Amniotic epithelial cell (primary cell): ENCODE measurements at regions not wholly inside any gene's neighbourhood (a gene's known extent, or its start where the extent isn't known, plus 50 kb on each side); places are given as distances from the start of the nearest gene placed in this dataset.

Experiments used
- DNase-seq: peaks from one replicate; pipeline ENCODE4 v3.0.0-alpha.2; 2010; ENCODE audit warnings: low read depth

DNA sequence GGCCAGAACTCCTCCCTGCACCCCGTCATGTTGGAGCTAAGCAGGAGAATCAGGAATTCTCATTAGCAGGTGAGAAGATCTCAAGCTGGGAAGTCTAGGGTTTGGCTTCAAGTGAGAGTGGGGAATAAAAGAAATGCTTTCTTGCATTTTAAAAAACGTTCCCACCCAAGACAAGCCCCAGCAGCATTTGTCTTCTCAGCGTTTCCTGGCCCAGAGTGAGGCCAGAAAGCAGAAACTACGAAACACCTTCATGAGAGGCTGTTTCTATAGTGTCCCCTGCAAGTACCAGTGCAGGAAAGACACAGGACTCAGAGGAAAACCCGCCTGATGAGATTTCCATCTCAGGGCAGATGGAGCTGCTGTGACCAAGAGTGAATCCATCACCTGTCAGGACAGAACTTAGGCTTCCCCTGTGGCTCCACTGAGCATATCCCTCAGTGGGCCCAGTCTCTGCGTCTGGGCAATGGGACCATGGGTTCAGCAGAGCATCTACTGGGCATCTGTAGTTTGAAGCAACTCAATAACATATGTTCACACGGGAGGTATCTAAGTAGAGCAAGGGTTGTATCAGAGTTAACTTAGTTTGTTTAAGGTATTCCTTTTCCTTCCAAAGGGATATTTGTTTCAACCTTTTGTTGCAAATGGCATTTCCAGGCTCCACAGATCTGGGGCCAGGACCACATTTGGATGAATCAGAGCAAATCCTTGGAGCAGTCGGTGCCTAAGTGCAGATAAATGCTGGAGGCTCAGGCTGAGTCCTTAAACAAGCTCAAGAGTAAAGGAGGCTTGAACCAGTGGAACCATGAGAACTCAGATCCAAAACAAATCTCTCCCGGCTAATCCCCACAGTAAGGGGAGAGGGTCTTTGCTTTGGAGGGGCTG is 548.3 kb downstream of the MIAT start:
- peak; percentile 62 for DNase-seq

DNA sequence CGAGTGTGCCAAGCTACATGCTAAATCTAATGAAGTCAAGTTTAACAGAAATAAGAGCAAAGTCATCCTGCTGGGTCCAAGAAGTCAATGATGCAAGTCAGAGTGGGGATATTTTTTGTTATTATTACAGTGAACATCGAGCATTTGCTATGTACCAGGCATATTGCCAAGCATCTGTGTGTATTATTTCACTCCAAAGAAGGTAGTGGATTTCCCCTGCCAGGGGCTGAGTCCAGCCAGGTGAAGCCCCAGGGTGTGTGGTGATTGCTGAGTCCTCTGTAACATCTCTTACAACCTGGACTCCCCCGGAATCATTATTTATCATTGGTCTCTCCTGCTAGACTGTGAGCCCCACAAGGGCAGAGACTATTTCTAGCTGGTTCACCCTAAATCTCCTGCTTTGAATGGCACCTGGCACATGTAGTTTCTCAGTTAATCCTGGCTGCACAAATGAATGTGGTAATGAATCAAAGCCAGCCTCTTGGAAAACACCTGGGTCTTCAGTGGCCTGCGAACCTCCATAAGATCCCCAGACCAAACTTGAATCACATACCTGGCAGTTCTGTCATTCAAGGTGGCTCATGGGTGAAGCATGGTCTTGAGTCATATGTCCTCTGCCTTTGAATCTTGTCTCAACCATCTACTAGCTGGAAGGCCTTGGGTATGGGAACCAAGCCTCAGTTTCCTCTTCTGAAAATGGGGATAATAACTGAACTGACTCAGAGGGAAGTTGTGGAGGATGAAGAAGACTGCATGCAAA is 549.2 kb downstream of the MIAT start:
- peak; percentile 56 for DNase-seq

DNA sequence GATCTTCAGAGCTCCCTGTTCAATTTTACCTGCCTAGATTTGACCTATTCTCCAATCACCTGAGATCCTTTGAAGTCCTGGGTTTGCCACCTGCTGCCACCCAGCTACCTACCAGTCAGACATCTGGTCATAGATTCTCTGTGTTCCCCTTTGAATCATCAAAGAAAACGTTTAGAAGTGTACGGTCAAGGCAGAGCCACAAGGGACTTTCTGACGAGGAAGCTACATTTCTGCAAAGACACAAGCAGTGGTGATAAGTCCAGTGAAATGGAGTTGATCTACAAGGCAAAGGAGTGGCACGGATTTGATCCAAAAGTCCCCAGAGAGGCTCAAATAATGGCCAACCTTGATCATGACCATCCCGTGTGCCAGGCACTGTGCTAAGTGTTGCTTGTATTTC is 549.9 kb downstream of the MIAT start:
- DNase-seq = no peak

DNA sequence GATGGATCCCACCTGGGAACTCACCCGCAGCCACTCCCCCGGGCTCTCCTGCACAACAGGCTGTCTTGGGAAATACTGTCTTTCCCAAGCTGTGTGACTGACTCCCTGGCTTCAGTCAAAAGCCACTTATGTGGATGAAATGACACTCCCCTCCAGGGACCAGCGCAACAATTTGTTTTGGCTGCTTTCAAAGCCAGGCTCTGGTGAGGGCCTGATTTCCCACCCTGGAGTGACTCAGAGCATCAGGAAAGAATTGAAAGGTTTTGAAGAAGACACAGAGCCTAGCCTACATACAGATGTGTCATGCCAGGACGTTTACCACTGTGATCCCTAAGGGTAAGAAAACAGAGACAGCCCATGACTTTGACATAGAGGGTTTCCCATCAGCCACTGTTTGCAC is 550.5 kb downstream of the MIAT start:
- peak; percentile 53 for DNase-seq

DNA sequence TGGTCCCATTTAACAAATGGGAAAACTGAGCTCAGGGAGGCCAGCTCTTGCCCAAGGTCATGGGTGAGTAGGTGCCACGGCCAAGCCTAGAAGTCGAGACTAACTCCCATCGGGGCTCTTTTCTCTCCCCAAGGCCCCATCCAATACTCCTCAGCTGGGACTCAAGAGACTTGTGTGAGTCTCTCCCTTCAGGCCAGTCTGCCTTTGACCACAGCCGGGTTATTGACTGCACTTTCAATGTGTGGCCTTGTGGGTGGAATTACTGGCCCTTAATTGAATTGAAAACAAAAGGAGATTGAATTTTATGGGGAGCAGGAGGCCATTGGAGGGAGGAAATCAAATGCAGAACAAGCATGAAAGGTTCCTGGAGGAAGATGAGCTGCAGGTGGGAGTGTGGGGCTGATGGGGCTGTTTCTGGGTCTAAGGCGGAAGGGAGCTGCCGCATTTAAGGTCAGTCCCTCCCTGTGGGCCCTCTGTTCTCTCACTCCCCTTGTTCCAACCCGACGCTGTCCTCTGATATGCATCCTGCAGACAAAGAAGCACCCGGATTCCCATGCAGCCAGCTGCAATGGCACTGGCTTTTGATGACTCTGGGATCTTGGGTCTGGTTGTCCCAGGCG is 552.8 kb downstream of the MIAT start:
- no peak for DNase-seq

DNA sequence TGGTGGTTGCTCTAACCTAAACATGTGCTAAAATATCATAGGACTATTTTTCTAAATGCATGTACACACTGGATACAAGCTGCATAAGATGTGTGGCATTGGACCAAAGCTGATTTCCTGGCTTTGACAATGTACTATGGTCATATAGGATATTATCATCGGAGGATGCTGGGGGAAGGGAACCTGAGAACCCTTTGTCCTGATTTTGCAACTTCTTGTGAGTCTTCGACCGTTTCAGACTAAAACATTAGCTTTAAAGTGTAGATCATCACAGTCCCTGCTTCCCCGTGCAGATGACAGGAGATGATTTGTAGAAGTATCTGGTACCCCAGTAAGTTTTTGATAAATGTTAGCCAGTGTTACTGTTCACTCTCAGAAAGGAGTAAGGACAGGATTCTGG is 554.7 kb downstream of the MIAT start:
- DNase-seq = no peak

DNA sequence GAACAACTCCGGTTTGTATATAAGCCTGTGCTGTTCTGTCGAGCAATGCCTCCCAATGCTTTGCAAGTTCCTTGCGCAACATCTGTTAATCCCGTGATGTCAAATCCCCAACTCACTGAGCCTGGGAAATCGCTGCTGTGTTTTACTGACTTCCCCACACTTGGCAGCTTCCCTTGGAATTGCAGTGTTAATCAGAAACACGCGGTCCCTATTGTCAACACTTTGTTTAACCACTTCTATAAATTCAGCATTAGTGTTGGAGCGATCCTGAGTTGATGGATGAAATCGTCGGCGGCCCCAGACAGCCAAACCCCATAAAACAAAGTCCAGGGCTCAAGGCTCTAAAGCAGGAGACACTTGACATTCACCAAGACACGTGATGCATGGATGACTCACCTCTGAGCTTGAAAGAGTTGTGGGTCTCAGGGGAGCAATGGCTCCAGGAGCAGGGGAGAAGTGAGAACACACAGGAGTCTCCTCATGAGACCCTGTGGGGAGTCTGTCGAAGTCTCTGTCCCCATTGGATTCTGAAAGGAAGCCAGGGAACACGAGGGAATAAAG is 555.3 kb downstream of the MIAT start:
- DNase-seq = peak; percentile 100

DNA sequence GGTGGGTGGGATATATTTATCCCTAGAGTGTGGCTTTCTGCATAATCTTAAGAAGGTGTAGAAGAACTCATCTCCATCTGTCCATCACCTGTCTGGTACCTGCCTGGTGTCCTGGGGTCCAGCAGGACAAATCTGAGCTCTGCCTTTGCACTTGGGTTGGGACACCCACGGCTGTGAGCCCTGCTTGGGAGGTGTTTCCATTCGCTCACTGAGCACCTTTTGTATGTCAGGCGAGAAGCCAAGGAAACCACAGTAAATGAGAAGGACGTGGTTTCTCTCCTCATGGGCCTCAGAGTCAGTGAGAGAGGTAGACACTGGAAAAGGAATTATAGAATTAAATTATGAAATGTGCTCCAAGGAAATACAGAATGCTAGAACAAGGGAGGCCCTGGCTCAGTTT is 555.9 kb downstream of the MIAT start:
- peak; percentile 32 for DNase-seq

DNA sequence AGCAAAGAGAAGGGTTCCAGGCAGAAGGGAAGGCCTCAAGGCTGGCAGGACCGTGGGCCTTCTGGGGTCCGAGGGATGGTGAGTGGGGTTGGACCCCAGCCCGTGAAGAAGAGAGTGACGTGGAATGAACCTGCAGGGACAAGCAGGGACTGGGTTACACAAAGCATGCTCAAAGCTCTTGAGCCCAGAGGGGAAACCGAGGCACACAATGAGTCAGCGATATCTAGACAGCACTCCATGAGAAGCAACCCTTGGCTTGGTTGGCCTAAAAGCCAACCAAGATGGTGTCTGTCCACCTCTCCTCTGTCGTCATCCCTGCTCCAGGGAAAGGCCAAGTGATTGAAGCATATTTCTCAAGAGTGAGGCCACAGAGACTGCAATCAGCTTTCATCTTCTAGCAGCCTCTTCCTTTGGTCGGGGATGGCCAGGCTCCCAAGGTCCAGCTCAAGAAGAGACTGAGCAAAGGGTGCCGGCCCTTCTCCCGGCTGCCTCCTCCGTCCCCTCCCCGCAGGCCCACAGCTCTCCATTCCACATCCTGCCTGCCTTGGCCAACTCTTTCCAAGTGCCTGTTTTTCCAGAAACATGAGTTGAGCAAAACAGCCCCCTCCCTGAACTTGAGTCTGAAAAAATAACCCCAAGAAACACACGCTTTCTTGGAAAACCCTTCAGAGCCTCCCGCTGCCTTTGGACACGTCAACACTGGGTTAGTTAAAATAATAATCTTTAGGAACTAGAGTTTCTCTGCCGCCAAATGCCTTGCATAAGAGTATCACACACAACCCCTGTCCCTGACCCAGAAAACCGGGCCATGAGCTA is 556.6 kb downstream of the MIAT start:
- DNase-seq = peak; percentile 81

DNA sequence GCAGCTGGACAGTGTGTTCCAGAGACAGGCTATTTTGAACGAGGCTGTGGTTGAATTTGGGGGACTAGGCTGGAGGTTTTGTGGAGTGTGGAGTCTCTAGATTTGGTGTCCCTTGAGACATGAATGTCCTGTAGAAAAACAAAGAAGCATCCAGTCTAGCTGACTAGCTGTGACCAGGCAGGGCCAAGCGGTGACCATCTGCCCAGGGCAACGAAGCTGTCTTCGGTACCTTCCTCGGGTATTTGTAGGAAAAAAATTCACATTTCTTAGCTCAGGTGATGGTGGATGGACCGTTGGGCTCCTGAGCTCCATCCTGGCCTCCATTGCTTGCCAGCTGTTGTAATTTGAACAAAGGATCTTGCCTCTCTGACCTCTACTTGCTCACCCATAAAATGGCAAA is 557.3 kb downstream of the MIAT start:
- no peak for DNase-seq

DNA sequence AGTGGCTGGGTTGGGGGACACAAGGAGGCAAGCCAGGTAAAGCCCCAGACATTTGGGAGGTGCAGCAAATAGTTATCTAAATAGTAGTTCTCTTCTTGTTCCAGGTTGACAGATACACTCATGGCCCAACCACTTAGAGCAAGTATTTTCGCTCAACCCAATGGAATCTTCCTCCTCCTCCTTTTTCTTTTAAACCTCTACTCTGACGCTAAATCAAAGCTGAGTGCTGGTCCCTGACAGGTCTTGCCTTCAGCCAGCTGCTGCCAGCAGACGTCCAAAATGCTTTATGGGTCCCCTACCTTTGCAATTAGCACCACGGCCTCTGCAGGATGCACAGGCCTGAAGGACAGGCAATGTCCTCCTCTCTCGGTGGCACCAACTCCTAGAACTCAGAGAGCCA is 558.5 kb downstream of the MIAT start:
- peak; percentile 66 for DNase-seq

DNA sequence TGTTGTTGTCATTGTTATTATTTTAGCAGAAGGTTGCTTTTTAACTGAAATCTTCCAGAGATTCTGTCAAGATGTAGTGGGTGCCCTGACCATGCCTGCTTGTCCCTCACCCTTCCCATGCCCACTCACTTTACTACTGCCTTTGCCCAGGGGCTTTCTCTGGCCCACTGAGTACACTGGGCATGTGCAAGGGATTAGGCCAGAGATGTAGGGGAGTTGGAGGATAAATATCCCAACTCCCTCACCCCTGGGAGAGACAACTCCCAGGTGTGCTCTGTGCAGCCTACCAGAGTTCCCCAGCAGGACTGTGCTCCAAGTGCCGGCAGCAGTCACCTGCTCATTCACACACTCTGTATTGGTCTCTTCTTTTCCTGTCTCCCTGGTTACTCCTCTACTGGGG is 559.1 kb downstream of the MIAT start:
- DNase-seq = no peak

DNA sequence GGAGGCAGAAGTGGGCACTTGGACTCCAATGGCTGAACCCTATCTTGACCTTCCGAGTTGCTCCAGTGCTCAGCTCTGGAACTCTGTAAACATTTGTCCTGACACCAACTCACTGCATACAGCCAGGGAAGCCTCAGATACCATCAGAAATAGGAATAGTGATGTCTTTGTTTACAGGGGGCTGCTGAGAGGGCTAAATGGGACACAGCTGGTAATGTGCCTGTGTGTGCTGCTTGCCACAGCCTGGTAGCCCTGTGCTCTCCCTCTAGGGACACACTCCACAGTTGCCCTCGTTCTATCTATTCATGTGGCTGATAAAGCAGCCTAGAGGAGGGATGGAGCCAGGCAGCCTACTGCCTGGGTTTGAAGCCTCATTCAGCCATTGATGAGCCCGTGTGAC is 559.8 kb downstream of the MIAT start:
- no peak for DNase-seq

DNA sequence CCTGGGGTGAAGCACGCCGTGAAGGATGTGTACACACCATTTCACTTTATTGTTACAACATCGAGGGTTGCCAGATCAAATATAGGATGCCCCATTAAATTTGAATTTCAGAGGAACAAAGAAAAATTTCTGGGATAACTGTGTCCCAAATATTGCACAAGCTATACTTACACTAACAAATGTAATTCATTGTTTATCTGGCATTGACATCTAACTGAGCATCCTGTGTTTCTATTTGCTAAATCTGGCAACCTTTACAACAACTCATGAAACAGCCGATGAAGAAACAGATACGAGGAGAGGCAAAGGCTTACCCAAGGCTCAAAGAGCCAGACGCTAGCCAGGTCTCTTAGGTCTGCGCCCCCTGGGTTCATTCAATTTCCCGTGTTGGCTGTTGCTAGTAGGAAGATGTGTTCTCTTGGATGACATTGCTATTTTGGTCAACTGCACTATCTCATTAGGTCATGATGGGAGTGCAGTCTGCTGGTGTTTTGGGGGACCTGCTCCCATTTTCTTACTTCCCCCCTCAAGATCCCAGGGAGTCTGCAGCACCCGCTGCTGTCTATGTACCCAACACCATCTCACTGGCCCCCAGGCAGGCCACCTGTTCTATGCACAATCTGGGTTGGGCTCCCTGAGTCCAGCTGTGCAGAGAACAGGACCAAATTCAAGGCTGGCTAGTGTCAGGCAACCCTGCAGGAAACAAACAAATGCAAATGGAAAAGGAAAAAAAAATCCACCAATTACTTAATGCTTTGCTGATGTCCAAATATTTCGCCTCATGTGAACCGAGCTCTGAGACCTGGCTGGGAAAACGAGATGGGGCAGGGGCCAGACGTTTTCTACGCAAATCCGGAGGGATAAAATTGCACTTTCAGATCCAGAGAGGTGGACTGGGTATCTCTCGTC is 560.9 kb downstream of the MIAT start:
- peak; percentile 69 for DNase-seq

DNA sequence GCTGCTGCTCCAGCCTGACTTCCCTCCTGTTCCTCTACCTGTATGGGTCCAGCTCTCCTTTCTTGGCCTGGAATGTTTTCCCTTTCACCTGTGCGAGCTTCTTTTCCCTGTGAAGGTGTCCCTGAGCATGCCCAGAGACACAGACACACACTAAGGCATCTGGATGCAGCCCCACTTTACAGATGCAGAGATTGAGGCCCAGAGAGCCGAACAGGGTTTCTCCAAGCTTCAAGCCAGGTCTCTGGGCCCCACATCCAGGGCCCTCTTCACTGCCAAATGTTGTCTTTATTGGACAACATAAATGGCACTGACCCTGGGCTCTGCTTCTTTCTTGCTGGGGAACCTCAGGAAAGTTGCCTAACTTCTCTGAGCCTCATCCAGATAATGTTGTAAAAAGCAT is 561.6 kb downstream of the MIAT start:
- no peak for DNase-seq

DNA sequence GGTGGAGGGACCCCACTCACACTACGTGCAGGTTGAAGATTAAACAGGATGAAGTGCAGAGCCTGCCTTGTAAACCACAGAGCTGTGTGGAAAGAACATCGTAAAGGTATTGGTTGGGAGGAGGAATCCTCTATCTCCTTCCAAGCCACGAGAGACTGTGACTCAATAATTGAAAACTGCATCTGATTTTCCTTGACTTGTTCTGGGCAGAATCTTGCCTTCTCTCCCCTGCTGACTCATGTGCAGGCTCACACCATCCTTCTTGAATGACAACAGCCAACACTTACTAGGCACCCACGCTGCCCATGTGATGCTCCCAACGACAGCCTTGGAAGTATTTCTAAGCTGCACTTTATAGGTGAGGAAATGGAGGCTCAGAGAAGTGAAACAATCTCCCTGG is 563.0 kb downstream of the MIAT start:
- peak; percentile 99 for DNase-seq

DNA sequence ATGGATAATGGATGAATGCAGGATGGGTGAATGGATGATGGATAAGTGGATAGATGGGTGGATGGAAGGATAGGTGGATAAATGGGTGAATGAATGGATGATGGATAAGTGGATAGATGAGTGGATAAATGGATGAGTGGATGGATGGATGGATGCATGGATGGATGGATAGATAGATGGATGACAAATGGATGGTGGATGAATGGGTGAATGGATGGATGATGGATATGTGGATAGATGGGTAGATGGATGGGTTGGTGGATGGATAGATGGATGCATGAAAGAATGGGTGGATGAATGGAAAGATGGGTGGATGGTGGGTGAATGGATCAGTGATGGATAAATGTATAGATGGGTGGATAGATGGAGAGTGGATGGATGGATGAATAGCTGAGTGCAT is 564.8 kb downstream of the MIAT start:
- DNase-seq = no peak

DNA sequence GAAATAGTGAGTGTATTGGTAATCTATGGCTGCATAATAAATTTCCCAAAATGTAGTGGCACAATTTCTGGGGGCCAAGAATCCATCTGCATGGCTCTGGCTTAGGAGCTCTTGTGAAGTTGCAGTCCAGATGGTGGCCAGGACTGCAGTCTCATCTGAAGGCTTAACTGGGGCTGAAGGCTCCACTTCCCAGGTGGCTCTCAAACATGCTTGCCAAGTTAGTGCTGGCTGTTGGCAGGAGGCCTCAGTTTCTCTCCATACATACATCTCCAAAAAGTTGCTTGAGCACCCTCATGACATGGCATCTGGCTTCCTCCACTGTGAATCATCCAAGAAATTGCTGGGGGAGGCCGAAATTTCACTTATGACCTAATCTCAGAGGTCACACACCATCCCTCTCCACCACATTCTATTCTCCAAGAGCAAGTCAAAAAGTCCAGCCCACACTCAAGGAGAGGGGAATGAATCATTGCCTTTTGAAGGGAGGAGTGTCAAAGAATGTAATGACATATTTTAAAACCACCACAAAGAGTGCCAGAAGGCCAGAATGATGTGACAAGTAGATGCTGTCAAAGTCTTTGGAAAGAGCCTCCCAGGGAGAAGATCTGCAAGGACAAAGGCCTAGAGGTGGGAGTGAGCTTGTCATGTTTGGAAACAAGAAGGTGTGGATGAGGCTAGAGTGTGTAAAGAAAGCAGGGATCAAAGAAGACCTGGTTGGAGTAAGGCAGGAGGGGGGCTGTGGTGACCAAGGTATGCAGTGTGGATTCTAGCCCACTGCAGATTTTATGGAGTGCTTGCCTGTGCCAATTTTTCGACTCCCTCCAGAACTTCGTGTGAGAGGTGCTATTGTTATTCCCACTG is 566.2 kb downstream of the MIAT start:
- peak; percentile 94 for DNase-seq

DNA sequence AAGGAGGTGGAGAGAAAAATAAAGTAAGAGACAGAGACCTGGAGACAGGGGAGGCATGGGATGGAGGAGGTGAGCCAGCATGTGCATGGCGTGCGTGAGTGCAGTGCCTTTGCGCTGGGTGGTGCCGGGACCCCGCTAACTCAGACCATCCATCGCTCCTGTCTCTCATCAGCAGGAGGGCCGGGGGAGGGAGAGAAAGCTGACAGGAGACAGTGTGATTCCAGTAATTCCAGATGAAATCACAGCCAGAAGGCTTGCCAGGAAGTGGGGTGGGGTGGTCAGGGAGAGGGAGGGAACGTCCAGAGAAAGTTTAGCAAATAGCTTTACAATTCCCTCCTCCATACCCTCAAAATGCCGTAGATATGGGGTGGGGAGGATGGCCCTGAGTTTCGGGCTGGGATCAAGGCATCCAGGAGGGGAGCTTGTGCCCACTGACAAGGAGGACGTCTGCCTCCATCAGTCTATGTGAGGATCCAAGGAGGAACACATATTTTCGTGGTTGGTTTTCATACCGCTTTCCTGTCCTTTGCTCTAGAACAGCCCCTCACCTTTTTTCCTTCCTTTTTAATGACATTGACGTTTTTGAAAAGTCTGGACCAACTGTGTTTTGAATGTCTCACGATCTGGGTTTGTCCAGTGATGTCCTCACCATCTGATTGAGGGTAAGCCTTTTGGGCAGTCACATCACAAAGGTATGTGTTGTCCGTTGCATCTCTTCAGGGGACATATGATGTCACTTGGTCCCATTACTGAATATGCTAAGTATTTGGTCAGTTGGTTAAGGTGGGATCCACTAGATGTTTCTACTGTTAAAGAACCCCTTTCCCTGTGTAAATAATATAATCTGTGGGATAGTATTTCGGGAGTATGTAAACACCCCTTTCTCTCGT is 567.3 kb downstream of the MIAT start:
- DNase-seq = peak; percentile 95
